ENCODE measurements at regions not wholly inside any gene's neighbourhood (a gene's known extent, or its start where the extent isn't known, plus 50 kb on each side); places are given as distances from the start of the nearest gene placed in this dataset.

DNA sequence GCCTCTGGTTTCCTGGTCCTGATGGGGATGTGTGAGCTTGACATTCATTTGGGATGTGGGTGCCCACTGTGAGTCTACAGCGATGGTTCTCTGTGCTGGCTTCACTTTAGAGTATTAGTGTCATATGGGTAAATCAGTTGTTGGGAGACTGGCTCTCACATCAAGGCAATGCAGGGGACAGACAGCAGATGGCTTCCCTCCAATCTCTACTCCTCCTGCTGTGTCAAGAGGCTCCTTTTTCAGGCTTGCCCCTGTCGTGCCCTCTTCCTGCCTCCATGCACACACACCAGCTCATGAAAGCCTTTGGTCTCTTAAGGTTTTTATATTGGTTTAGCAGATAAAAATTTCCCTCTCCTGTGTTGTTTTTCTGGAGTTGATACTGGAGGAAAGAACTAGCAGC is 315.6 kb downstream of the RDH14 start:
- DNase-seq, result no peak
- Histone ChIP-seq H3K4me3 (no peak overlapping the region), H3K27me3 (no peaks in the 10 kb centered on the region), H3K4me1 (no peaks in the 10 kb centered on the region), H3K36me3 (no peaks in the 10 kb centered on the region), H3K9me3 (no peaks in the 10 kb centered on the region), H3K27ac (no peak overlapping the region)
- TF ChIP-seq, protein P1, sequence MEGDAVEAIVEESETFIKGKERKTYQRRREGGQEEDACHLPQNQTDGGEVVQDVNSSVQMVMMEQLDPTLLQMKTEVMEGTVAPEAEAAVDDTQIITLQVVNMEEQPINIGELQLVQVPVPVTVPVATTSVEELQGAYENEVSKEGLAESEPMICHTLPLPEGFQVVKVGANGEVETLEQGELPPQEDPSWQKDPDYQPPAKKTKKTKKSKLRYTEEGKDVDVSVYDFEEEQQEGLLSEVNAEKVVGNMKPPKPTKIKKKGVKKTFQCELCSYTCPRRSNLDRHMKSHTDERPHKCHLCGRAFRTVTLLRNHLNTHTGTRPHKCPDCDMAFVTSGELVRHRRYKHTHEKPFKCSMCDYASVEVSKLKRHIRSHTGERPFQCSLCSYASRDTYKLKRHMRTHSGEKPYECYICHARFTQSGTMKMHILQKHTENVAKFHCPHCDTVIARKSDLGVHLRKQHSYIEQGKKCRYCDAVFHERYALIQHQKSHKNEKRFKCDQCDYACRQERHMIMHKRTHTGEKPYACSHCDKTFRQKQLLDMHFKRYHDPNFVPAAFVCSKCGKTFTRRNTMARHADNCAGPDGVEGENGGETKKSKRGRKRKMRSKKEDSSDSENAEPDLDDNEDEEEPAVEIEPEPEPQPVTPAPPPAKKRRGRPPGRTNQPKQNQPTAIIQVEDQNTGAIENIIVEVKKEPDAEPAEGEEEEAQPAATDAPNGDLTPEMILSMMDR (IDR thresholded peaks at IDR 0.05), result no peak
- TF ChIP-seq POLR2A (IDR thresholded peaks at IDR 0.05), result no peak

DNA sequence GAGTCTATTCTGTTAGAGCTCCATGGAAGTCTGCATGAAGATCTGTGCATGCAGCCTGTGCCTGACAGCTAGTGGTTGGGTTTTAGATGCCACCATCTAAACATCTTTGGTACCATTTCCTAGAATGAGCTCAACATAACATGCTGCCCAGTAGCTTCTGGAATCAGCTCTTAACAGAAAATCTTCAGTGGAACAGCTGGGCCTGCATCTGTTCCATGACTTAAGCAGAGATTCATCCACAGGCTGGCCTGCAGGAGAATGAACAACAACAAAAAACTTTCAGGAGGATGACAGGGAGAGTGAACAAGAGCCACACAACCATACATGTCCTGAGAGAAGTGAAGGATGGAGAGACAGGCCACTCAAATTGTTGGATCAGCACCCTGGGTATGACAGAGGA is 316.6 kb downstream of the RDH14 start:
- no peak for DNase-seq
- Histone ChIP-seq H3K27ac (no peak overlapping the region), H3K4me1 (no peaks in the 10 kb centered on the region), H3K9me3 (no peaks in the 10 kb centered on the region), H3K4me3 (no peak overlapping the region), H3K36me3 (no peaks in the 10 kb centered on the region), H3K27me3 (no peaks in the 10 kb centered on the region)
- TF ChIP-seq, protein P1 (IDR thresholded peaks at IDR 0.05), result no peak
- TF ChIP-seq POLR2A (IDR thresholded peaks at IDR 0.05), result no peak

DNA sequence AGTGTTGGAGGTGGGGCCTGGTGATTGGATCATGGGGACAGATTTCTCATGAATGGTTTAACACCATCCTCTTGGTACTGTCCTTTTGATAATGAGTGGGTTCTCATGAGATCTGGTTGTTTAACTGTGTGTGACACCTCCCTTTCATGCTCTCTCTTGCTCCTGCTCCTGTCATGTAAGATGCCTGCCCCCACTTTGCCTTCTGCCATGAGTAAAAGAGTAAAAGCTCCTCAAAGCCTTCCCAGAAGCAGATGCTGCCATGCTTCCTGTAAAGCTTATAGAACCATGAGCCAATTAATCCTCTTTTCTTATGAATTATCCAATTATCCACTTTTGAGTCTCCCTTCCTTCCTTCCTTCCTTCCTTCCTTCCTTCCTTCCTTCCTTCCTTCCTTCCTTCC is 317.7 kb downstream of the RDH14 start:
- no peak for DNase-seq
- TF ChIP-seq, protein P1 (IDR thresholded peaks at IDR 0.05), result no peak
- TF ChIP-seq POLR2A (IDR thresholded peaks at IDR 0.05), result no peak
- Histone ChIP-seq H3K27me3 (no peaks in the 10 kb centered on the region), H3K27ac (no peak overlapping the region), H3K36me3 (no peaks in the 10 kb centered on the region), H3K9me3 (no peaks in the 10 kb centered on the region), H3K4me3 (no peak overlapping the region), H3K4me1 (no peaks in the 10 kb centered on the region)

DNA sequence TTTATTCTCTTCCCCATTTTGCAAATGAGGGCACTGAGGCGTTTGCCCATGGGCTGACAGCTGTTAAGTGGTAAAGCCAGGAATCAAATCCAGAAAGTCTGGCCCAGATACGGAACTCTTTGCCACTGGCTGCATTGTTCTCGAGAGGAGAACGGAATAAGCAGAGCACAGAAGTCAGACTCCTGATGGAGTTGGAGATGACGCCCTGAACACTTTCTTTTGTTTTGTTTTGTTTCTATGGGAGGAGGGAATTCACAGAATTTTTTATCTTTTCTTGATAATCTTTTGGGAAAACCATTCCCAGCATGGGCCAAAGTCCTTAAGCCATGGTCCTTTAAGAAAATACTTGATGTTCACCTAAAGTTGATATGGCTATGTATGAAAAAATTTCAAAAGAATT is 322.2 kb downstream of the RDH14 start:
- no peaks in the 10 kb centered on the region for H3K36me3 ChIP-seq
- no peaks in the 10 kb centered on the region for H3K27me3 ChIP-seq
- no peaks in the 10 kb centered on the region for H3K9me3 ChIP-seq
- no peak for DNase-seq
- no peak overlapping the region for H3K27ac ChIP-seq
- H3K4me3 ChIP-seq, result no peak overlapping the region
- H3K4me1 ChIP-seq, result no peaks in the 10 kb centered on the region
- no peak for TF ChIP-seq POLR2A (IDR thresholded peaks at IDR 0.05)
- TF ChIP-seq, protein P1 (IDR thresholded peaks at IDR 0.05), result no peak

DNA sequence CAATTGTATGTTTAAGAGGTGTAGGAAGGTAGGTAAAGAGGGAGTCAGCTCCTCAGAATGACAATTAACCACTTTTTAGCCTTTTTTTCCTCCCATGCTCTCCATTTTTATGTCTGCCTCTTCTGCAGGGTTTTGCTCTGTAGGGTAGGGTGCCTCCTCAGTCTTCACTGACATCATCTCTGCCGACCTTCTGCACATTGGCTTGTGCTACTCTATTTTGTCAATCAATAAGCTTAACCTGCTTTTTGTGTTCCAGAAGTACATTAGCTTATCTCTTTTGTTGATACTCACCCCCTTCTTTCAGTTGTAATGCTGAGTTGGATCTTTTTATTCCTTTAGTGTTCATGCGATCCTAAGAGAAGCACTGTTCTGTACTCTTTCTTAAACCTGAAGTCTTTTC is 323.2 kb downstream of the RDH14 start:
- DNase-seq, result no peak
- no peaks in the 10 kb centered on the region for H3K9me3 ChIP-seq
- H3K27me3 ChIP-seq, result no peaks in the 10 kb centered on the region
- H3K27ac ChIP-seq, result no peak overlapping the region
- no peaks in the 10 kb centered on the region for H3K4me1 ChIP-seq
- no peaks in the 10 kb centered on the region for H3K36me3 ChIP-seq
- no peak overlapping the region for H3K4me3 ChIP-seq
- TF ChIP-seq, protein P1 (IDR thresholded peaks at IDR 0.05), result no peak
- TF ChIP-seq POLR2A (IDR thresholded peaks at IDR 0.05), result no peak

DNA sequence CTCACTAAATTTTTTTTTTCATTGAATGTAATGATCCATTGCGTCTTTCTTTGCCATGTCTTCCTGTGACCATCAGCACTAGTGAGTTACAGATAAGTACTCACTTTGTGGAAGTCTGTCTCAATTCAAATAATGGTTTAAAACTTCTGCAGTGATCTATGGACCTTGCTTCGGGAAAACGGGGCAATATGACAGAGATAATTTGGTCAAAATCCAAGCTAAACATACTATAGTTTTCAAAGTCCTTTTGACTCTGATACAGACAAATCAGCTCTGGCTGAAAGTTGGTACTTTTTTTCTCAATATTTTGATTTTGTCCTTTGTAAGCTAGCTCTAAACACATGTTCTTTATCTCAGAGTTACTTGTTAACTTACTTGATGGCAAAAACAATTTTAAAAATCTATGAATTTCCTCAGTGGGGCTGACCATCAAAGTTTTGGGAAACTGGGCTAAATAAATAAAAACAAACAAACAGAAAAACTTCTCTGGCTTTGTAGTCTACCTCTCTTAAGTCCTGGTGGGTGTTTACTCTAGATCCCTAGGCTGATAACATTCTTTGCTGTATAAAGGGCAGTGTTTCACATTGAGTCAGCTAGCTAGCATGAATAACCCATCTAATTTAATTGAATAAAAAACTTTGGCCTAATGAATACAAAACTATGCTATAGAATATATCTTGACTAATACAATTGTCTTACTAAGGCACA is 327.6 kb downstream of the RDH14 start:
- Histone ChIP-seq H3K36me3 (no peaks in the 10 kb centered on the region), H3K4me3 (no peak overlapping the region), H3K9me3 (no peaks in the 10 kb centered on the region), H3K4me1 (no peaks in the 10 kb centered on the region), H3K27me3 (no peaks in the 10 kb centered on the region), H3K27ac (no peak overlapping the region)
- no peak for TF ChIP-seq POLR2A (IDR thresholded peaks at IDR 0.05)
- TF ChIP-seq, protein P1 (IDR thresholded peaks at IDR 0.05), result no peak
- no peak for DNase-seq
